Upper lobe of right lung (tissue), 1 donor: ENCODE measurements at regions not wholly inside any gene's neighbourhood (a gene's known extent, or its start where the extent isn't known, plus 50 kb on each side); places are given as distances from the start of the nearest gene placed in this dataset.

ENCODE experiments used
- ATAC-seq: fragments of 200-7000 bp; cut with Tn5 transposase; one replicate; pipeline ENCODE4 v1.9.1; 2020; ENCODE audit warnings: mild to moderate bottlenecking, moderate library complexity
- DNase-seq: peaks from one replicate; pipeline ENCODE4 v3.0.0-alpha.2; 2020
- H3K27ac ChIP-seq: fragments of 200-600 bp; one replicate; pipeline ENCODE4 v1.8.0; 2022
- H3K27me3 ChIP-seq: fragments of 200-600 bp; one replicate; pipeline ENCODE4 v1.8.0; 2022; ENCODE audit warnings: mild to moderate bottlenecking
- H3K36me3 ChIP-seq: fragments of 200-600 bp; one replicate; pipeline ENCODE4 v1.8.0; 2022
- H3K4me1 ChIP-seq: fragments of 200-600 bp; one replicate; pipeline ENCODE4 v1.8.0; 2022
- H3K4me3 ChIP-seq: fragments of 200-600 bp; one replicate; pipeline ENCODE4 v1.8.0; 2022; ENCODE audit warnings: mild to moderate bottlenecking
- H3K9me3 ChIP-seq: fragments of 200-600 bp; one replicate; pipeline ENCODE4 v1.8.0; 2022
- CTCF ChIP-seq: fragments of 200-600 bp; IDR thresholded peaks from one replicate; pipeline ENCODE4 v1.8.0; 2022; ENCODE audit warnings: antibody characterized with exemption
- intact Hi-C: fragments of 100-400 bp; cut with DNase I; formaldehyde crosslinking; loops from one replicate; pipeline ENCODE4 v1.11.0; 2022
- donor health status: DM: no; HTN: yes; CAD: no; lungs with severe emphysema.

GRCh38 chr22:47797342-47797945 is 1035.0 kb downstream of the TBC1D22A start:
- intact Hi-C loops: no loop called here

GRCh38 chr22:47796128-47796908 is 1033.9 kb downstream of the TBC1D22A start:
- no peak for TF ChIP-seq CTCF
- H3K27ac ChIP-seq: no peak overlapping the region
- no peak for ATAC-seq
- DNase-seq: no peak
- no peaks in the 10 kb centered on the region for H3K4me1 ChIP-seq
- H3K36me3 ChIP-seq: no peaks in the 10 kb centered on the region
- no peak overlapping the region for H3K4me3 ChIP-seq
- H3K27me3 ChIP-seq: peaks cover 5% of the 10 kb centered on the region
- intact Hi-C loops: no loop called here
- no peaks in the 10 kb centered on the region for H3K9me3 ChIP-seq

More at GRCh38 chr22:47797342-47797945, 1035.0 kb downstream of the TBC1D22A start:
- H3K36me3 ChIP-seq: no peaks in the 10 kb centered on the region
- no peak for DNase-seq
- H3K27ac ChIP-seq: no peak overlapping the region
- no peak overlapping the region for H3K4me3 ChIP-seq
- H3K4me1 ChIP-seq: no peaks in the 10 kb centered on the region
- ATAC-seq: no peak
- H3K9me3 ChIP-seq: no peaks in the 10 kb centered on the region
- H3K27me3 ChIP-seq: peaks cover 5% of the 10 kb centered on the region
- TF ChIP-seq CTCF: no peak

- Histone ChIP-seq H3K27ac (no peak overlapping the region), H3K27me3 (peaks cover 5% of the 10 kb centered on the region), H3K9me3 (no peaks in the 10 kb centered on the region), H3K4me3 (no peak overlapping the region), H3K36me3 (no peaks in the 10 kb centered on the region), H3K4me1 (no peaks in the 10 kb centered on the region)
- no peak for ATAC-seq
- DNase-seq: no peak
- no peak for TF ChIP-seq CTCF
- intact Hi-C loops: no loop called here
These were observed 1033.2 kb downstream of the TBC1D22A start for GRCh38 chr22:47795477-47796127.

- intact Hi-C loops: no loop called here
- H3K9me3 ChIP-seq: no peaks in the 10 kb centered on the region
- no peak overlapping the region for H3K27ac ChIP-seq
- H3K36me3 ChIP-seq: no peaks in the 10 kb centered on the region
- H3K27me3 ChIP-seq: peaks cover 9% of the 10 kb centered on the region
- H3K4me3 ChIP-seq: no peak overlapping the region
- no peak for TF ChIP-seq CTCF
- no peak for ATAC-seq
- no peaks in the 10 kb centered on the region for H3K4me1 ChIP-seq
- DNase-seq: no peak
These were observed 1032.4 kb downstream of the TBC1D22A start for GRCh38 chr22:47794851-47795250.

GRCh38 chr22:47793304-47794101 is 1031.1 kb downstream of the TBC1D22A start:
- intact Hi-C loops: no loop called here
- Histone ChIP-seq H3K9me3 (no peaks in the 10 kb centered on the region), H3K4me1 (no peaks in the 10 kb centered on the region), H3K36me3 (no peaks in the 10 kb centered on the region), H3K27ac (no peak overlapping the region), H3K27me3 (peaks cover 13% of the 10 kb centered on the region), H3K4me3 (no peak overlapping the region)
- TF ChIP-seq CTCF: no peak
- ATAC-seq (no peak), DNase-seq (no peak)
